Inflammatory macrophage treated with lipopolysaccharide for 1 hour (primary cell): ENCODE measurements at regions not wholly inside any gene's neighbourhood (a gene's known extent, or its start where the extent isn't known, plus 50 kb on each side); places are given as distances from the start of the nearest gene placed in this dataset.

Experiments used
- DNase-seq, 2 donors: peaks; one replicate each; pipeline ENCODE4 v3.0.0-alpha.2; 2020 to 2022

GRCh38 chr13:99078017-99078771 lies 100.3 kb upstream of the DOCK9 start:
- DNase-seq: no peak

GRCh38 chr13:99080131-99080530 lies 102.3 kb upstream of the DOCK9 start:
- DNase-seq: no peak

- DNase-seq: no peak
Measured at GRCh38 chr13:99083981-99084380, 106.1 kb upstream of the DOCK9 start.

GRCh38 chr13:99085139-99085807 lies 107.4 kb upstream of the DOCK9 start:
- DNase-seq: no peak

GRCh38 chr13:99085808-99086266 lies 108.0 kb upstream of the DOCK9 start:
- no peak for DNase-seq

- DNase-seq: peak in 1 of 2 donors; percentile 36
Measured at GRCh38 chr13:99086267-99087097, 108.6 kb upstream of the DOCK9 start.

GRCh38 chr13:99087098-99087953 lies 109.5 kb upstream of the DOCK9 start:
- peak; percentile 40 to 46 for DNase-seq

- no peak for DNase-seq
Measured at GRCh38 chr13:99087954-99088491, 110.2 kb upstream of the DOCK9 start.

GRCh38 chr13:99093997-99094396 lies 106.7 kb upstream of the UBAC2 start:
- DNase-seq: no peak

GRCh38 chr13:99101831-99102230 lies 98.8 kb upstream of the UBAC2 start:
- peak; percentile 8 to 13 for DNase-seq

GRCh38 chr13:99103536-99103935 lies 97.1 kb upstream of the UBAC2 start:
- DNase-seq: no peak

- DNase-seq: no peak
Measured at GRCh38 chr13:99104396-99104795, 96.3 kb upstream of the UBAC2 start.

- DNase-seq: no peak
Measured at GRCh38 chr13:99105160-99105559, 95.5 kb upstream of the UBAC2 start.

GRCh38 chr13:99113351-99113750 lies 87.3 kb upstream of the UBAC2 start:
- no peak for DNase-seq

- no peak for DNase-seq
Measured at GRCh38 chr13:99118179-99118578, 82.5 kb upstream of the UBAC2 start.

- no peak for DNase-seq
Measured at GRCh38 chr13:99119656-99120055, 81.0 kb upstream of the UBAC2 start.

GRCh38 chr13:99120751-99121150 lies 79.9 kb upstream of the UBAC2 start:
- no peak for DNase-seq

- DNase-seq: no peak
Measured at GRCh38 chr13:99122171-99122570, 78.5 kb upstream of the UBAC2 start.

GRCh38 chr13:99123101-99124045 lies 77.3 kb upstream of the UBAC2 start:
- DNase-seq: no peak

GRCh38 chr13:99124046-99124400 lies 76.6 kb upstream of the UBAC2 start:
- no peak for DNase-seq

- peak; percentile 13 to 44 for DNase-seq
Measured at GRCh38 chr13:99124794-99125316, 75.8 kb upstream of the UBAC2 start.
